ENCODE measurements at regions not wholly inside any gene's neighbourhood (a gene's known extent, or its start where the extent isn't known, plus 50 kb on each side); places are given as distances from the start of the nearest gene placed in this dataset.

- DNase-seq (ENCODE audit: low spot score): no peak
- intact Hi-C loops (cut with DNase I): loop anchor here in 1 of 2 donors (2.0 kb wide), 1 partner anchor 53 kb away; no protein-coding TSS in a partner anchor
Measured at GRCh38 chr1:214193691-214194090, 87.3 kb upstream of the SMYD2 start.

GRCh38 chr1:214198571-214198970 lies 82.4 kb upstream of the SMYD2 start:
- DNase-seq (ENCODE audit: low spot score): no peak
- intact Hi-C loops (cut with DNase I): no loop called here

- intact Hi-C loops (cut with DNase I): no loop called here
- no peak for DNase-seq (ENCODE audit: low spot score)
Measured at GRCh38 chr1:214199585-214199984, 81.4 kb upstream of the SMYD2 start.

- intact Hi-C loops (cut with DNase I): no loop called here
- DNase-seq (ENCODE audit: low spot score): no peak
Measured at GRCh38 chr1:214202992-214203391, 78.0 kb upstream of the SMYD2 start.

GRCh38 chr1:214205053-214205452 lies 75.9 kb upstream of the SMYD2 start:
- intact Hi-C loops (cut with DNase I): no loop called here
- no peak for DNase-seq (ENCODE audit: low spot score)

- intact Hi-C loops (cut with DNase I): no loop called here
- DNase-seq (ENCODE audit: low spot score): no peak
Measured at GRCh38 chr1:214208460-214208859, 72.5 kb upstream of the SMYD2 start.

- intact Hi-C loops (cut with DNase I): no loop called here
- DNase-seq (ENCODE audit: low spot score): no peak
Measured at GRCh38 chr1:214209260-214209808, 71.6 kb upstream of the SMYD2 start.

- no peak for DNase-seq (ENCODE audit: low spot score)
- intact Hi-C loops (cut with DNase I): no loop called here
Measured at GRCh38 chr1:214213136-214213535, 67.8 kb upstream of the SMYD2 start.

GRCh38 chr1:214214851-214215250 lies 66.1 kb upstream of the SMYD2 start:
- intact Hi-C loops (cut with DNase I): no loop called here
- no peak for DNase-seq (ENCODE audit: low spot score)

- intact Hi-C loops (cut with DNase I): no loop called here
- no peak for DNase-seq (ENCODE audit: low spot score)
Measured at GRCh38 chr1:214215583-214215982, 65.4 kb upstream of the SMYD2 start.

- DNase-seq (ENCODE audit: low spot score): no peak
- intact Hi-C loops (cut with DNase I): no loop called here
Measured at GRCh38 chr1:214216021-214216420, 64.9 kb upstream of the SMYD2 start.

- intact Hi-C loops (cut with DNase I): no loop called here
Measured at GRCh38 chr1:214216779-214217178, 64.2 kb upstream of the SMYD2 start.

GRCh38 chr1:214219902-214220301 lies 61.1 kb upstream of the SMYD2 start:
- DNase-seq (ENCODE audit: low spot score): no peak
- intact Hi-C loops (cut with DNase I): no loop called here

More at GRCh38 chr1:214216779-214217178, 64.2 kb upstream of the SMYD2 start:
- no peak for DNase-seq (ENCODE audit: low spot score)

- no peak for DNase-seq (ENCODE audit: low spot score)
- intact Hi-C loops (cut with DNase I): no loop called here
Measured at GRCh38 chr1:214220891-214221290, 60.1 kb upstream of the SMYD2 start.

GRCh38 chr1:214224611-214225354 lies 56.2 kb upstream of the SMYD2 start:
- intact Hi-C loops (cut with DNase I): no loop called here
- DNase-seq (ENCODE audit: low spot score): no peak

GRCh38 chr1:214228976-214229375 lies 52.0 kb upstream of the SMYD2 start:
- no peak for DNase-seq (ENCODE audit: low spot score)
- intact Hi-C loops (cut with DNase I): no loop called here

- intact Hi-C loops (cut with DNase I): no loop called here
- DNase-seq (ENCODE audit: low spot score): no peak
Measured at GRCh38 chr1:214229736-214230135, 51.2 kb upstream of the SMYD2 start.

All from posterior vena cava (tissue), 2 donors.